AG10803 (cell line): ENCODE measurements at regions not wholly inside any gene's neighbourhood (a gene's known extent, or its start where the extent isn't known, plus 50 kb on each side); places are given as distances from the start of the nearest gene placed in this dataset.

ENCODE experiments used
- DNase-seq: peaks from one replicate; pipeline ENCODE4 v3.0.0; 2010; ENCODE audit warnings: low read depth
- H3K4me3 ChIP-seq: 2 replicates; pipeline ENCODE4 v1.5.1; 2011; ENCODE audit warnings: mild to moderate bottlenecking, low read length, control low read depth
- TF ChIP-seq, protein P1 (sequence below): conservative IDR thresholded peaks from 2 replicates; pipeline ENCODE4 v1.5.1; 2011; ENCODE audit warnings: mild to moderate bottlenecking, low read length, control low read depth, inconsistent platforms

GRCh38 chr6:41454189-41454789, 91.9 kb upstream of the FOXP4 start:
- H3K4me3 ChIP-seq = no peak overlapping the region
- TF ChIP-seq, protein P1, sequence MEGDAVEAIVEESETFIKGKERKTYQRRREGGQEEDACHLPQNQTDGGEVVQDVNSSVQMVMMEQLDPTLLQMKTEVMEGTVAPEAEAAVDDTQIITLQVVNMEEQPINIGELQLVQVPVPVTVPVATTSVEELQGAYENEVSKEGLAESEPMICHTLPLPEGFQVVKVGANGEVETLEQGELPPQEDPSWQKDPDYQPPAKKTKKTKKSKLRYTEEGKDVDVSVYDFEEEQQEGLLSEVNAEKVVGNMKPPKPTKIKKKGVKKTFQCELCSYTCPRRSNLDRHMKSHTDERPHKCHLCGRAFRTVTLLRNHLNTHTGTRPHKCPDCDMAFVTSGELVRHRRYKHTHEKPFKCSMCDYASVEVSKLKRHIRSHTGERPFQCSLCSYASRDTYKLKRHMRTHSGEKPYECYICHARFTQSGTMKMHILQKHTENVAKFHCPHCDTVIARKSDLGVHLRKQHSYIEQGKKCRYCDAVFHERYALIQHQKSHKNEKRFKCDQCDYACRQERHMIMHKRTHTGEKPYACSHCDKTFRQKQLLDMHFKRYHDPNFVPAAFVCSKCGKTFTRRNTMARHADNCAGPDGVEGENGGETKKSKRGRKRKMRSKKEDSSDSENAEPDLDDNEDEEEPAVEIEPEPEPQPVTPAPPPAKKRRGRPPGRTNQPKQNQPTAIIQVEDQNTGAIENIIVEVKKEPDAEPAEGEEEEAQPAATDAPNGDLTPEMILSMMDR = no peak
- DNase-seq = no peak

GRCh38 chr6:41455410-41455809, 90.8 kb upstream of the FOXP4 start:
- no peak for DNase-seq

DNA sequence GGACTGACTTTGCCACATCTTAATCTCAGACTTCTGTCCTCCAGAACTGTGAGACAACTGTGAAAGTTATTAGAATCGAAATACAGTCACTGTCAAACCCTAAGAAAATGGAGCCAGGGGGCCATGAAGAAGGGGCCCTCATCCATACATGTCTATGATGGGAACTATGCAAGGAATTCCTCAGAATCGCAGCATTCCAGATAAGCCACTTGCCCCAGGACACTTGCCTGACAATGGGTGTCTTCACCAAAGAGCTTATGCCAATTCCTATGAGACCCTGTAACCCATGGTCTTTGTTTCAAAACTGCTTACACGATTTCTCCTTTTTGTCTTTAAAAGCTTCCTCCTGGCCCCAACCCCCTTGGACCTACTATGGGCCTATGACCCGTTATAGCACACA, 90.4 kb upstream of the FOXP4 start:
- DNase-seq = no peak
- H3K4me3 ChIP-seq = no peak overlapping the region
- TF ChIP-seq, protein P1 = no peak

More at GRCh38 chr6:41455410-41455809, 90.8 kb upstream of the FOXP4 start:
- no peak overlapping the region for H3K4me3 ChIP-seq
- TF ChIP-seq, protein P1 = no peak

DNA sequence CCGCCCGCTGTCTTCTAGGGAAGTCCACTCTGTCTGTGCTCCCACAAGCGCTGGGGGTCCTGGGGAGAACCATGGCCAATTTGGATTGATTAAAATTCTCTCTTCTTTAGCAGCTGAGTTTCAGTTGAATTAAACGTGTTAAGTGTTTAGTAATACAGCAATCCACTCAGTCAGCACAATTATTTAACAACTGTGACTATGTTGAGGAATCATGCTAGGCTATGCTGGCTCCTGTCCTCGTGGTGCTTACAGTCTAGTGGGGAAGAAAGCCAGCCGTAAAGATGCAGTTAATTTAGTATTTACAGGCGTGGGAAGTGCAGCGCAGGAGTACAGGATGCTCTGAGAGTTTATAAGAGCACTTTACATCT, 88.9 kb upstream of the FOXP4 start:
- no peak for DNase-seq
- TF ChIP-seq, protein P1 = no peak
- no peak overlapping the region for H3K4me3 ChIP-seq

- H3K4me3 ChIP-seq = no peak overlapping the region
- no peak for DNase-seq
- TF ChIP-seq, protein P1 = no peak
These were observed 86.4 kb upstream of the FOXP4 start for GRCh38 chr6:41459738-41460137.

- H3K4me3 ChIP-seq = no peak overlapping the region
- no peak for DNase-seq
- TF ChIP-seq, protein P1 = no peak
These were observed 85.3 kb upstream of the FOXP4 start for GRCh38 chr6:41460742-41461336.

- no peak for DNase-seq
- H3K4me3 ChIP-seq = no peak overlapping the region
- TF ChIP-seq, protein P1 = no peak
These were observed 84.1 kb upstream of the FOXP4 start for GRCh38 chr6:41462033-41462432.
